Stimulated activated CD4-positive, alpha-beta T cell treated with anti-CD3 and anti-CD28 coated beads, Interleukin-1b, Interleukin-23, amount 100 ng/mL, for 4 hours (primary cell): ENCODE measurements at regions not wholly inside any gene's neighbourhood (a gene's known extent, or its start where the extent isn't known, plus 50 kb on each side); places are given as distances from the start of the nearest gene placed in this dataset.
"Not testable (repeated sequence)": the region's sequence is repeated elsewhere in the genome, so short reads cannot be mapped to it uniquely, and the experiment has no call there.

ENCODE experiments used
- DNase-seq, 2 donors: peaks; one replicate each; pipeline ENCODE4 v3.0.0-alpha.2; 2020; ENCODE audit warnings: low read depth in 2 of 2

GRCh38 chr16:58992755-58993154 is 258.6 kb upstream of the GOT2 start:
- not testable (repeated sequence) for DNase-seq

DNA sequence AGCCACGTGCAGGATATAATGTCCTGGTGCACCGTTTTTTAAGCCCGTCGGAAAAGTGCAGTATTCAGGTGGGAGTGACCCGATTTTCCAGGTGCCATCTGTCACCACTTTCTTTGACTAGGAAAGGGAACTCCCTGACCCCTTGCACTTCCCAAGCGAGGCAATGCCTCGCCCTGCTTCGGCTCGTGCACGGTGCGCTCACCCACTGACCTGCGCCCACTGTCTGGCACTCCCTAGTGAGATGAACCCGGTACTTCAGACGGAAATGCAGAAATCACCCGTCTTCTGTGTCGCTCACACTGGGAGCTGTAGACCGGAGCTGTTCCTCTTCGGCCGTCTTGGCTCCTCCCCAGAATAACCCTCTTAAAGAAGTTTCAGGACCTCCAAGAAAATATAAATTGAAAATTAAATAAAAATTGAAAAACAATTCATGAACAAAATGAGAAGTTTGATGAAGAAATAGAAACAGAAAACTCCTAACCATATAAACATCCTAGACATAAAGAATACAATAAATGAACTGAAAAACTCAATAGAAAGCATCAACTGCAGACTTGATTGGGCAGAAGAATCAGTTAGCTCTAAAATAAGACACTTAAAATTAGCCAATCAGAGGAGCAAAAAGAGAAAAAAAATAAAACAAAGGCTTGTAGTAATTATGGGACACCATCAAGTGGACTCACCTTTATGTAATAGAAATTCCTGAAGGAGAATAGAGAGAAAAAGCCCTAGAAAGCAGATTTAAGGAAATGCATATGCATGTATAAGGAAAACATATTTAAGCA is 249.3 kb upstream of the GOT2 start:
- DNase-seq, result not testable (repeated sequence)

DNA sequence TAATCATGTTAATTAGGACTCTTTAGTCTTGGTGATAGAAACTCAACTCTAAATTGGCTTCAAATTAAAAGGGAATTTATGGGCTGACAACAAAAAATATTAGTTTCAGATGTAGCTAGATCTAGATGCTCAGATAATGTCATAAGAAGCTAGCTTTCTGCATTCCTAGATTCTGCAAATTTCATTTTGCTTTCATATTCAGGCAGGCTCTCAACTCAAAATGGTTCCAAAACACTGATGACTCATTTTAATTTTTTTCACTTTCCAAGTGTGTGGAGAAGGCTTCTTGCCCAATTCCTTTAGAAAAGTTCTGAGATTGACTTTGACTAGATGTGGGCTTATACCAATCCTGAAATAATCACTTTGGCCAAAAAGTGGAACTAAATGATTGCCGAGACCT is 236.7 kb upstream of the GOT2 start:
- DNase-seq, result no peak

DNA sequence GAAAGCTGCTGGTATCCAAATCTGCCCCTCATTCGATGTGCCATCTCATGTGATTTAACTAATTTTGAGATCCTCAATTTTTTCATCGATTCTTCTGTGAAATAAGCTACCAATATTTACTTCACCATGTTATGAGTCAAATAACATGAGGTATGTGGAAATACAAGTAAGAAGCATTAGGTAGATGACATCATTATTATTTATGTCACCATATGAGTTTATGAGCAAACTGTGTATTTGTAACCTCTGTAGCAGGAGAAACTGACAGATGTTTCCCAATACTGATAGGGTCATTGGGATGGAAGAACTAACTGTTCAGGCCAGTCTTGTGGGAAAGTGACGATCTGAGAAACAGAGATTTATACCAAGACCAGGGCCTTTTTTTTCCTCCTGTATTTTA is 229.4 kb upstream of the GOT2 start:
- DNase-seq, result no peak

GRCh38 chr16:58962811-58963210 is 228.7 kb upstream of the GOT2 start:
- DNase-seq, result no peak

GRCh38 chr16:58960484-58960883 is 226.4 kb upstream of the GOT2 start:
- DNase-seq, result no peak

DNA sequence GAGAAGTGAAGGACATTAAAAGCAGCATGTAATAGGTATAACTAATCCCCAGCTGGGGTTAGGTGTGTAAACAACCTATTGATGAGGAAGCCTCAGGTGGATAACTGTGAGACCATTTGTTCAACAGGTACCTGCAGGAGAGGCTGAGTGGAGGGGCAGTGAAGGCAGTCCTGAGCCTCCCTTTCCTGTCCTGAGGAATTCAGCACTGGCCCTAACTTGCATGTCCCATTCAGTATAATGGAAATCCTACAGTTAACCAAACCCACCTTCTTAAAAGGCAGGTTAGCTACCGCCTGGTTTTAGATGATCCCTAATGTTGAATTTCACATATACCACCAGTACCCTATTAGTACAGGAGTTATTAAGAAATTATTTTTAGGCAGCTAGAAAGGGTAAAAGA is 225.9 kb upstream of the GOT2 start:
- DNase-seq, result no peak

DNA sequence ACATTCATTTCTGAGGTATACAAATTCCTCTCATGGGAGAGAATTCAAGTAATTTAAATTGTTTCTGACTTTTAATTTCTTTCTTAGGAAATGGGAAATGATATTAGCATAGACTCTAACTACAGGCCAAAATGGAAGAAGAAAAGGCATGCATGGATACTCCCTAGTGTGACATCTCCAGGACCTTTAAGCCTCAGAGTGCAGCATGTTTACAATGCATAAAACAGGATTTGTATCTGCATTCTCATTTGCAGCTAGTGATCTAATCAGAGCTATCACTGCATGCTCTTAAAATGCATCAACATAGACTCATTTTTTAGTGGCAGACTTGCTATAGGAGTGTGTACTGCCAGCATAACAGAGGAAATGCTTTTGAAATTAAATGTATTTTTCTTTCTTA is 224.6 kb upstream of the GOT2 start:
- no peak for DNase-seq

DNA sequence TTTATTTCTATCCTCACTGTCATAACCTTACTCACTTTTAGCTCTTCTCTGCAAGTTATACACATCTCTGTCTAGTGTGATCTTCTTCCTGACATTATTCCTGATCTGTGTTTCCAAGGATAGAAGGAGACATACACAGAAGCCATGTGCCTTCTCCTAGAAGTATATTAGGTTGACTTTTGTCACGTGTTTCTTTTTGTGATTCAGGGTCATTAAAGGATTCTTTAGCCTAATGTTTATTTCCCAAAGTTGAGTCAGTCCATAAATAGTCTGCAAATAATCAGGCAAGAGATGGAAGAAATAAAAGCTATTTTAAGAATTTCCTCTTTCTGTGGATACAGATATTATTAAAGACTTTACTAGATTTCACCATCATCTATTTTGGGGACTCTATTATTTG is 214.1 kb upstream of the GOT2 start:
- DNase-seq, result no peak

- no peak for DNase-seq
These were observed 206.5 kb upstream of the GOT2 start for GRCh38 chr16:58940609-58941008.

DNA sequence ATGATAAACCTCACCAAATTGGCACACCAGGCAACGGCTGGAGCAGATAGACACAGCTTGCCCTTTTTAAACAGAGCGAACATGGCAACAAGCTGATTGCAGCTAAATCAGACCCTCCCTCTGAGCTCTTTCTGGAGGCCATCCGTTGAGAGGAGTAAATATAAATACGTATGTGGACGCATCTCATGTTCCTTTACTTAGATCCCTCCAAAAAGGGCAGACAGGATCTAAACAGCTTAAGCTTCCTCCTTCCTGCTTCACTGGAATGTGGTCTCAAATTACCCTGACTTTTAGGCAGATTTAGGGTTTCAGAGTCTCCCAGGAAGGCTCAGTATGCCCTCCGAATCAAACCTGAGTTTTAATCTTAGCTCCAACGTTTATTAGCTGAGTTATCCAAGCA is 204.7 kb upstream of the GOT2 start:
- DNase-seq, result no peak

DNA sequence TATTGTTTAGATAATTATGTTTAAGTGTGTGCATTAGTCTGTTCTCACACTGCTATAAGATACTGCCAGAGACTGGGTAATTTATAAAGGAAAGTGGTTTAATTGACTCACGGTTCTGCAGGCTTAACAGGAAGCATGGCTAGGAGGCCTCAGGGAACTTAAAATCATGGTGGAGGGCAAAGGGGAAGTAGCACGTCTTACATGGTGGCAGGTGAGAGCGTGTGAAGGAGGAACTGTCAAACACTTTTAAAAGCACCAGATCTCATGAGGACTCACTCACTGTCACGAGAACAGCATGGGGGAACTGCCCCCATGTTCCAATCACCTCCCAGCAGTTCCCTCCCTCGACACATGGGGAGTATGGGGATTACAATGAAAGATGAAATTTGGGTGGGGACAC is 203.5 kb upstream of the GOT2 start:
- DNase-seq, result no peak

DNA sequence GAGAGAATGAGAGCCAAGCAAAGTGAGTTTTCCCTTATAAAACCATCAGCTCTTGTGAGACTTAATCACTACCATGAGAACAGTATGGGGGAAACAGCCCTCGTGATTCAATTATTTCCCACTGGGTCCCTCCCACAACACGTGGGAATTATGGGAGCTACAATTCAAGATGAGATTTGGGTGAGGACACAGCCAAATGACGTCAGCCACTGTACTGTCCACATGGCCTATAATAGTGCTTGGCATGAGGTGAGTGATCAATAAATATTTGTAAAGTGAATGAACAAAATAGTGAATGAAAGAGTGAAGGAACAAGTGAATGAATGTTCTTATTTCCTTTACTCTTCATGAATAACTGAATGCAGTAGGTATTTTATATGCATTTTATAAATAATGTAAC is 199.1 kb upstream of the GOT2 start:
- no peak for DNase-seq

GRCh38 chr16:58931436-58931835 is 197.3 kb upstream of the GOT2 start:
- no peak for DNase-seq

- DNase-seq, result no peak
These were observed 189.0 kb upstream of the GOT2 start for GRCh38 chr16:58923094-58923493.

DNA sequence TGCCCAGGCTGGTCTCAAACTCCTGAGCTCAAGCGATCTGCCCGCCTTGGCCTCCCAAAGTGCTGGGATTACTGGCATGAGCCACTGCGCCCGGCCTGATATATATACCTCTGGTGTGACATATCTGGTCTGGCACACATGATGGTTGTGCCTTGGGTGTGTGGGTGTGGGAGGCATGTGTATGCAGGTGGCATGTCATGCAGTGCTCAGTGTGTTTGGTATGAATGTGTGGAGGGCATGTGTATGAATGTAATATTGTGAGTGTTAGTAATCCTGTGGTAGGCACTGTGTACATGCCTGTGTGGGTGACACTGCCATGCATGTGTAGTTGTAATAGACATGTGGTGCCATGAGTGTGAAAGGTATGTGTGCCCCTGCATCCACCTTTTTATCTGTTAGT is 179.3 kb upstream of the GOT2 start:
- no peak for DNase-seq

DNA sequence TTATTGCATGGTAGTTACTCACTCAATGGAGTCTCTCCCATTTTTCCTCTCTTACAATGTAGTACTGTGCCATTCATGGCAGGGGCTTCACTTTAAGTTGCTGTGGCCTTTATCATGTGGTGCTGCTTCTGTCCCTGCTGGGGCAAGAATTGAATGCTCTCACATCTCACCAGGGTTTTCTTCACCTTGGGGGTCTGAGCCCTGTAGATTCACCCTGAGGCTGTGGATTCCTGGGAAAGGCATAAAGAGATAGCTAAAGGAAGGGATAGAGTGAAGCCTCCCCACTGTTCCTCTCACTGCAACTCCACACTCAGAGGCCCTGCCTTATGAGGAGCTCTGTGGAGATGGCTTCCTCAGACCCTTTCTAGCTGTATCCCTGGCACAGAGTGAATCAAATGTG is 178.5 kb upstream of the GOT2 start:
- DNase-seq, result no peak

GRCh38 chr16:58906981-58907715 is 173.0 kb upstream of the GOT2 start:
- DNase-seq, result no peak

DNA sequence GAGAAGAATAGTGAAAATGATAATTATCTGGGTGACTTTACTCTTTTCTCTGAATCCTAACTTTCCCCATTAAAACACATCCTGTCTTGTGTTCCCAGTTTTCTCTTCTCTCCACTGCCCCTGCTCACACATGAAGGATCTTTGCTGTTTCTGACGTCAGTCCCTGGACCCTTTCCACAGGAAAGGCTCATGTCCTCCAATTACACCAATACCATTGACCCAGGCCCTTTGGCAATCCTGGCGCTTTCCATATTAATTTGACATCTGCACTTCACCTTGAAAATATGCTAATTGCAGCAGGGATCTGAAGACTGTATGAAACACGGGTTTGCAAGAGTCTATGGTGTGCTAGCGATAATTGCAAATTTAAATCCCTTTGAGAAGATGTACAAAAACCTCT is 170.2 kb upstream of the GOT2 start:
- no peak for DNase-seq

DNA sequence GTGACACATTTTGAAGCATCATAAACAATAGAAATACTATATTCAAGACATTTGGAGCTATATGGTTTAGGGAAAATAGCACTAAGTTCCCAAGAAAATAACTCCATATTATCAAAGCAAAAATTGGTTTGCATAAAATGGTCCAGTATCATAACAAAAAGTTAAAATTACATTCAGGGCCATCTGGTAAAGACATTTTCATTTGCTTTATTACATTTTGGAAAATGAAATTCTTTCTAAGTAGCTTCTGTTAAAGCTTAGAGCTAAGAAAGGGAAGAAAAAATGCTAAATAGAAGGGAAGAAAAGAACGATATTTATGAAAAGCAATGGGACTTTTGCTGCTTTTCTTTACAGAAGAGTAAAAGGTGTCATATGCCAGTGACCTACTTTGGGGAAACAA is 155.4 kb upstream of the GOT2 start:
- DNase-seq, result no peak

DNA sequence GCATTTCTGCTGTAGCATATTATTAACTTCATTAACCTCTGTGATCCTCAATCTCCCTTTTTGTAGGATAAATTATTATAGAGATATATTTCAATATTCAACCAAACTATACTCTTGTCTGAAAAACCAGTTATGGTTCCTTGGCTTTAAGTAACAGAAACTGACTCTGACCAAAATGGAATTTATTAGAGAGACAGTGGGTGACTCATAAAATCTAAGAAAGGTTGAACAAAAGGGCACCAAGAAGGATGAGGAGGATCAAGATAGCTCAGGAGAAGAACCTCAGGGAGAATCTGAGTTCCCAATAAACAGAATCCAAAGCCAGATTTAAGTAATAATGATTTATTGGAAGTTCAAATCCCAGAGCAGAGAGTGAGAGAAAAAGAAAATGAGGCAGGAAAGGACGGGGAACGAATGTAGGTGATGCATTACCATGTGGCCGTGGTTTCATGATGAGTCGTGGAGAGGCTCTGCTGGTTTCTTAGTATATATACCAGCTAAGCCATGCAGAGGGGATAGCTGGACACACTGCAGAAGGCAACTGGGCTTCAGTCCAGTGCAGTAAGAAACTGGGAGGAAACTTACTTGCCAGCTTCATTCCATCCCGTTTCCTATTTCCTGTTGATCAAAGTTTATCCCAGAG is 151.5 kb upstream of the GOT2 start:
- no peak for DNase-seq

DNA sequence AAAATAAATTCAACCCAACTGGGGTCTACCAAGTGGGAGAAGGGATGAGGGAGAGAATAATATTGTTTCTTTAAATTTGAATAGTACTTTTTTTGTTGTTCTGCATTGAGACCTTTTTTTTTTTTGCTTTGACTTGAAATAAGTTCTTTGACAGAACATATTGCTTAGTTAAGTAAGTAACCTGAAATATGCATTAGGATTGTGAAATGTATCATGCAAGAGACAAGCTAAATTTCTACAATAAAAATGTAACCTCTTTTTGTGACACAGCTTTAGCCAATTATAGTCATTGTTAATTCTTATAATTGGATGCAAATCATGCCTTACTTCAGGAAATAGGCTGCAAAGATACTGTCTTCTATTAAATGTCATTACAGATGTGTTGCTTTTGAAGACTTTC is 150.0 kb upstream of the GOT2 start:
- no peak for DNase-seq

- DNase-seq, result no peak
These were observed 149.0 kb upstream of the GOT2 start for GRCh38 chr16:58883131-58883530.
